ENCODE measurements at regions not wholly inside any gene's neighbourhood (a gene's known extent, or its start where the extent isn't known, plus 50 kb on each side); places are given as distances from the start of the nearest gene placed in this dataset.

GRCh38 chr9:13729955-13730354 lies 450.5 kb upstream of the MPDZ start:
- no peak overlapping the region for H3K4me3 ChIP-seq
- H2AFZ ChIP-seq (replicated peaks) = no peak overlapping the region
- H3K9ac ChIP-seq = no peak overlapping the region
- H4K20me1 ChIP-seq (ENCODE audit: low read depth) = no peaks in the 10 kb centered on the region
- Mint-ChIP-seq H3K27ac (no peak overlapping the region), H3K27me3 (ENCODE audit: insufficient read depth, low read depth) (peaks cover 9% of the 10 kb centered on the region), H3K36me3 (no peaks in the 10 kb centered on the region), H3K9me3 (no peaks in the 10 kb centered on the region), H3K4me3 (no peak overlapping the region), H3K4me1 (peaks cover 13% of the 10 kb centered on the region)
- no peaks in the 10 kb centered on the region for H3K79me2 ChIP-seq (ENCODE audit: low read depth)
- TF ChIP-seq EZH2 (IDR thresholded peaks at IDR 0.05) = no peak
- no peak for TF ChIP-seq EZH2phosphoT487 (IDR thresholded peaks at IDR 0.05)
- no peak for TF ChIP-seq CTCF (IDR thresholded peaks at IDR 0.05)
- no peak overlapping the region for H3K4me2 ChIP-seq
- H3K36me3 ChIP-seq = no peaks in the 10 kb centered on the region
- no peaks in the 10 kb centered on the region for H3K4me1 ChIP-seq
- no peak overlapping the region for H3K27ac ChIP-seq
- no peaks in the 10 kb centered on the region for H3K9me3 ChIP-seq (ENCODE audit: low read depth)
- H3K27me3 ChIP-seq = no peaks in the 10 kb centered on the region
- DNase-seq (ENCODE audit: low spot score) = no peak
- H3F3A ChIP-seq (ENCODE audit: low read depth) = no peaks in the 10 kb centered on the region

- Histone ChIP-seq H3F3A (ENCODE audit: low read depth) (no peaks in the 10 kb centered on the region), H3K9me3 (ENCODE audit: low read depth) (no peaks in the 10 kb centered on the region), H4K20me1 (ENCODE audit: low read depth) (no peaks in the 10 kb centered on the region), H3K27ac (no peak overlapping the region), H3K79me2 (ENCODE audit: low read depth) (no peaks in the 10 kb centered on the region), H3K27me3 (no peaks in the 10 kb centered on the region), H3K9ac (no peak overlapping the region), H3K4me1 (no peaks in the 10 kb centered on the region), H3K4me2 (no peak overlapping the region), H2AFZ (replicated peaks) (peak overlapping the region; percentile 20), H3K4me3 (no peak overlapping the region), H3K36me3 (no peaks in the 10 kb centered on the region)
- Mint-ChIP-seq H3K36me3 (no peaks in the 10 kb centered on the region), H3K27ac (no peak overlapping the region), H3K4me3 (no peak overlapping the region), H3K4me1 (peaks cover 13% of the 10 kb centered on the region), H3K27me3 (ENCODE audit: insufficient read depth, low read depth) (peaks cover 9% of the 10 kb centered on the region), H3K9me3 (peaks cover 4% of the 10 kb centered on the region)
- TF ChIP-seq CTCF (IDR thresholded peaks at IDR 0.05) = no peak
- TF ChIP-seq EZH2phosphoT487 (IDR thresholded peaks at IDR 0.05) = no peak
- TF ChIP-seq EZH2 (IDR thresholded peaks at IDR 0.05) = no peak
- no peak for DNase-seq (ENCODE audit: low spot score)
Measured at GRCh38 chr9:13728917-13729811, 449.7 kb upstream of the MPDZ start.

GRCh38 chr9:13728131-13728530 lies 448.6 kb upstream of the MPDZ start:
- Histone ChIP-seq H3K79me2 (ENCODE audit: low read depth) (no peaks in the 10 kb centered on the region), H3K9ac (no peak overlapping the region), H2AFZ (replicated peaks) (no peak overlapping the region), H3F3A (ENCODE audit: low read depth) (no peaks in the 10 kb centered on the region), H3K27ac (no peak overlapping the region), H3K4me3 (no peak overlapping the region), H4K20me1 (ENCODE audit: low read depth) (no peaks in the 10 kb centered on the region), H3K4me2 (no peak overlapping the region), H3K27me3 (no peaks in the 10 kb centered on the region), H3K9me3 (ENCODE audit: low read depth) (no peaks in the 10 kb centered on the region), H3K36me3 (no peaks in the 10 kb centered on the region), H3K4me1 (no peaks in the 10 kb centered on the region)
- TF ChIP-seq CTCF (IDR thresholded peaks at IDR 0.05) (no peak), EZH2phosphoT487 (IDR thresholded peaks at IDR 0.05) (no peak), EZH2 (IDR thresholded peaks at IDR 0.05) (no peak)
- no peak for DNase-seq (ENCODE audit: low spot score)
- peaks cover 13% of the 10 kb centered on the region for H3K4me1 Mint-ChIP-seq
- H3K36me3 Mint-ChIP-seq = no peaks in the 10 kb centered on the region
- H3K4me3 Mint-ChIP-seq = no peak overlapping the region
- peaks cover 9% of the 10 kb centered on the region for H3K27me3 Mint-ChIP-seq (ENCODE audit: insufficient read depth, low read depth)
- no peak overlapping the region for H3K27ac Mint-ChIP-seq
- peaks cover 7% of the 10 kb centered on the region for H3K9me3 Mint-ChIP-seq
